ENCODE measurements at regions not wholly inside any gene's neighbourhood (a gene's known extent, or its start where the extent isn't known, plus 50 kb on each side); places are given as distances from the start of the nearest gene placed in this dataset.

- no peak for TF ChIP-seq FOXP2 (optimal IDR thresholded peaks at IDR 0.05; ENCODE audit: borderline replicate concordance, extremely low read depth, extremely low read length, insufficient read depth)
- TF ChIP-seq SIN3A (IDR thresholded peaks at IDR 0.05; ENCODE audit: borderline replicate concordance, insufficient read depth, low read length), result no peak
- TF ChIP-seq POLR2AphosphoS5 (IDR thresholded peaks at IDR 0.05; ENCODE audit: low read depth, low read length), result no peak
- TF ChIP-seq REST (IDR thresholded peaks at IDR 0.05; ENCODE audit: insufficient read depth in 1 of 2, low read depth in 2 of 2, low read length in 2 of 2), result no peak
- no peak for TF ChIP-seq TAF1 (IDR thresholded peaks at IDR 0.05; ENCODE audit: borderline replicate concordance, insufficient read depth, low read length)
Observed at GRCh38 chr16:54369861-54370260, 83.3 kb upstream of the IRX3 start.

GRCh38 chr16:54366943-54367342 lies 80.4 kb upstream of the IRX3 start:
- TF ChIP-seq REST (IDR thresholded peaks at IDR 0.05; ENCODE audit: insufficient read depth in 1 of 2, low read depth in 2 of 2, low read length in 2 of 2), result no peak
- no peak for TF ChIP-seq TAF1 (IDR thresholded peaks at IDR 0.05; ENCODE audit: borderline replicate concordance, insufficient read depth, low read length)
- no peak for TF ChIP-seq SIN3A (IDR thresholded peaks at IDR 0.05; ENCODE audit: borderline replicate concordance, insufficient read depth, low read length)
- no peak for TF ChIP-seq FOXP2 (optimal IDR thresholded peaks at IDR 0.05; ENCODE audit: borderline replicate concordance, extremely low read depth, extremely low read length, insufficient read depth)
- TF ChIP-seq POLR2AphosphoS5 (IDR thresholded peaks at IDR 0.05; ENCODE audit: low read depth, low read length), result no peak

- TF ChIP-seq FOXP2 (optimal IDR thresholded peaks at IDR 0.05; ENCODE audit: borderline replicate concordance, extremely low read depth, extremely low read length, insufficient read depth) (no peak), TAF1 (IDR thresholded peaks at IDR 0.05; ENCODE audit: borderline replicate concordance, insufficient read depth, low read length) (no peak), POLR2AphosphoS5 (IDR thresholded peaks at IDR 0.05; ENCODE audit: low read depth, low read length) (no peak), REST (IDR thresholded peaks at IDR 0.05; ENCODE audit: insufficient read depth in 1 of 2, low read depth in 2 of 2, low read length in 2 of 2) (no peak), SIN3A (IDR thresholded peaks at IDR 0.05; ENCODE audit: borderline replicate concordance, insufficient read depth, low read length) (no peak)
Observed at GRCh38 chr16:54365990-54366634, 79.5 kb upstream of the IRX3 start.

GRCh38 chr16:54363766-54364165 lies 77.2 kb upstream of the IRX3 start:
- TF ChIP-seq REST (IDR thresholded peaks at IDR 0.05; ENCODE audit: insufficient read depth in 1 of 2, low read depth in 2 of 2, low read length in 2 of 2) (no peak), TAF1 (IDR thresholded peaks at IDR 0.05; ENCODE audit: borderline replicate concordance, insufficient read depth, low read length) (no peak)
